Activated CD8-positive, alpha-beta memory T cell treated with anti-CD3 and anti-CD28 coated beads, Interleukin-2, amount 50 U/mL, for 48 hours (primary cell): ENCODE measurements at regions not wholly inside any gene's neighbourhood (a gene's known extent, or its start where the extent isn't known, plus 50 kb on each side); places are given as distances from the start of the nearest gene placed in this dataset.
"Not testable (repeated sequence)": the region's sequence is repeated elsewhere in the genome, so short reads cannot be mapped to it uniquely, and the experiment has no call there.

Source experiments
- DNase-seq: peaks from one replicate; pipeline ENCODE4 v3.0.0-alpha.2; 2020

DNA sequence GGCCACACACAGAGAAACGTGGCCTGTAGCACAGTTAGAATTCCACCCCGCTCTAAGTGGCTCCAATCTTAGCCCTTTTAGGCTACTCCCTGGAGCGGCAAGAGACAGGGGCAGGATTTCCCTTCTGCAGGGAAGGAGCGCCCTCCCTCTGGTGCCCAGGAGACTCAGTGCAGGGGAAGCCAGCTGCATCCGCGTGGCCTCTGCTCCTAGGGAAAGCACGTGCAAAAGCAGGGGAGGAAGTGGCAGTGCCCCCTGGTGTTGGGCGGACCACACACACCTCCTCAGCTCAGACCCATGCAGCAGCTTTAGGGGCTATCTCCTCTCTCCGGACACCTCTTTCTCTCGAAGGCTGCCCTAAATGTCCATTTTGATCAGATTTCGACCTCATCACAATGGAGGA is 50.0 kb downstream of the SPRING1 start:
- peak; percentile 67 for DNase-seq

DNA sequence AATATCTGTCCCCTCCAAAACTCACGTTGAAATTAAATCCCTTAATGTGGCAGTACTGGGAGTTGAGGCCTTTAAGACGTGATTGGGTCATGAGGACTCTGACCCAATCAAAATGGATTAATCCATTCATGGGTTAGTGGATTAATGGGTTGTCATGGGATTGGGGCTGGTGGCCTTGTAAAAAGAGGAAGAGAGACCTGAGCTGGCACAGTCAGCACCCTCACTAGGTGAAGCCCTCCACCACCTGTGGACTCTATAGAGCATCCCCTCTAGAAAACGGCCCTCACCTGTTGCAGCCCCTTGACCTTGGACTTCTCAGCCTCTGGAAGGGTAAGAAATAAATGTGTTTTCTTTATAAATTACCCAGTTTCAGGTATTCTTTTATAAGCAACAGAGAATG is 53.0 kb downstream of the SPRING1 start:
- DNase-seq = no peak

DNA sequence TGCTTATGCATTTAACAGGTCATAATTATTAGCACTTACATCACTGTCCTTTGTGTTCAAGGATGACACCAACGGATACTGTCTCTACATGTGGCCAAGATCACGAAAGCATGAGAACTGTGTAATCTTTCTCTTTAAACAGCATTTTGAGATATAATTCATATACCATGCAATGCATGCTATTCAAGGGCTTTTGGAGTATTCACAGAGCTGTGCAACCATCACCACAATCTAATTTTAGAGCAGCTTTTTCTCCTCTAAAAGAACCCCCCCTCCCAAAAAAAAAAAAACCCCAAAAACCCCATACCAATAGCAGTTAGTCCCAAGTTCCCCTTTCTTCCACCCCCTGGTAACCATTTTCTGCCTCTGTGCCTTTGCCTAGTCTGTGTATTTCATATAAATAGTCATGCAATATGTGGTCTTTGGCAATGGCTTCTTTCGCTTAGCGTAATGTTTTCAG is 60.6 kb downstream of the SPRING1 start:
- no peak for DNase-seq

DNA sequence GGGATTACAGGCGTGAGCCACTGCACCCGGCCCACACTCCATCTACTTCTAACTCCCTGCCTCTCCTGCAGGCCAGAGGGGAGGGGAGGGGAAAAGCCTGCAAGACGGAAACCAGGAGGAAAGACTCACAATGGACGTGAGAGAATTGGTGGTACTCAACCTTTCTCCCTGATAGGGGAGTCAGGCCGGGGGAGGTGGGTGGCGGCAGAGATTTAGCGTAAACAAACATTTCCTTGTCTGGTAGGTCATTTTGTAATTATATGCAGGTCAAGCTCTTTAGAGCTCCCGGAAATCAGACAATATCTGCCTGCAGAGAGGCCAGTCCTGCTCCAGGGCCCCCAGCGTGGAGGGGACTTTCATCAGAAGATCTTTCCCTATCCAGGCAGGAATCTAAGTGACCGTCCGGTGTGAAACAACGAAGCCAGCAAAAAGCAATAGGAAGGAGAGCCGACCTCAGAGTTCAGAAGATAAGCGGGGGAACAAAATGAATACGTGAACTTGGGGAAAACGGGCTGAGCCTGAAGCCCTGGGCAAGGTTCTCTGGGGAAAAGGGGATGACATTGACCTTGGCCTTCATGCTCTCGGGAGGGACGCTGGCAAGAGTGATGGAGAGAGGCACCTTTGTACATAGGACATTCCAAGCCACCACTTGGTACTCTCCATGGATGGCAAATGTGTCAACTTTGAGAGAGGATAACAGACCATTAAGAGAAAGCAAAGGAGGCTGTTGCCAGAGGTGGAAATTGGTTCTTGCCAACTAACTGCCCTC is 62.3 kb downstream of the SPRING1 start:
- DNase-seq = no peak

DNA sequence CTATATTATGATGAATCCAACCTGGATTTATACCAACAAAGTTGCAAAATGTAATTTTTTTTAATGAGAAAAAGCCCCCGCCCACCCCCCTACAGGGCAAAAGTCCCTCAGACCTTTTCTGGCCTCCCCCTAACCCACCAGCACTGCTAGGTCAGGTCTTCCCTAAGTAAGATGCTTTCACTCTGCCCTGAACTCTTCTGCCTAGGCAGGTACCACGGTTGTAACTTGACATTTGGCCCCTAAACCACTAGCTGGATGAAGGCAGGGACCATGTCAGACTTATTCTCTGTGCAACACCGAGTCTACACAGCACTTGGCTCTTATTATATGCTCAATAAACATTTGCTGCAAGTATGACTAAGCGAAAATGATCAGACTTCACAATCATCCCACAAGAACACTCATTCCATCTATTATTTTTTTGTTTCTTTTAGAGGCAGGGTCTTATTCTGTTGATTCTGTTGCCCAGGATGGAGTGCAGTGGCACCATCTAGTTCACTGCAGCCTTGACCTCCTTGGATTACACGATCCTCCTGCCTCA is 63.2 kb downstream of the SPRING1 start:
- DNase-seq = no peak

DNA sequence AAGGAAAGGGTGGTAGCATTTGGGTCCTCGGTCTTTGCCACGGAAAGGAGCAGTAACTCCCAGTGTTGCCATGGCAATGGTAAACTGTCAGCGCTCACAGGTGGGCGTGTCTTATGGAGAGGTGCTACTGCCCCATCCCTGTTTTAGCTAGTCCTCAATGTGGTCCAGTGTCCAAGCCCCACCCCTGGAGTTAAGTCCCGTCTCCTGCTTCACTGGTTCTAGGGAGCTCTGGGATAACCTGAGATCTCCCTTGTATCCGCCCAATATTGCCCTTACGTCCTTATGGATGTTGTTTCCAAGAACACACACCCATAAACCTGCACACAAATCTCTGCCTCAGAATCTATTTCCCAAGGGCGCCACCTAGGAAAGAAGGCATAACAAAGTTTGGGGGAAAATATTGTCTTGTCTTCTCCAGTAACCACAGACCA is 64.2 kb downstream of the SPRING1 start:
- DNase-seq = no peak

DNA sequence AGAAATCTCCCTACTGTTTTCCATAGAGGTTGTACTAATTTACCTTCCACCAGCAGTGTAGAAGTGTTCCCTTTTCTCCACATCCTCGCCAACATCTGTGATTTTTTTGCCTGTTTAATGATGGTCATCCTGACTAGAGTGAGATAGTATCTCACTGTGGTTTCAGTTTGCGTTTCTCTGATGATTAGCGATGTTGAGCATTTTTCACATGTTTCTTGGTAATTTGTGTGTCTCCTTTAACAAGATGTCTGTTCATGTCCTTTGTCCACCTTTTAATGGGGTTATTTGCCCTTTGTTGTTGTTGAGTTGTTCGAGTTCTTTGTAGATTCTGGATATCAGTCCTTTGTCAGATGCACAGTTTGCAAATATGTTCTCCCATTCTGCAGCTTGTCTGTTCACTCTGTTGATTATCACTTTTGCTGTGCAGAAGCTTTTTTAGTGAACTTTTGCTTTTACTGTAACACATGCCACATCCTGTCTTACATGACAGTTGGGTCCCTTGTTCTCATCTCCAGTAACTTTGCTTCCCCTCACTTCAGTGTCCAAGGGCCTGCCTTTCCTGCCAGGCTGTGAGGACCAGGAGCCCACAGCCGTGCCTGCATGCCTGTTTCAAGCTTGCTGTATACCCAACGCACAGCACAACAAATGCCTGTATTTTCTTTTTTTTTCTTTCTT is 64.9 kb downstream of the SPRING1 start:
- no peak for DNase-seq

DNA sequence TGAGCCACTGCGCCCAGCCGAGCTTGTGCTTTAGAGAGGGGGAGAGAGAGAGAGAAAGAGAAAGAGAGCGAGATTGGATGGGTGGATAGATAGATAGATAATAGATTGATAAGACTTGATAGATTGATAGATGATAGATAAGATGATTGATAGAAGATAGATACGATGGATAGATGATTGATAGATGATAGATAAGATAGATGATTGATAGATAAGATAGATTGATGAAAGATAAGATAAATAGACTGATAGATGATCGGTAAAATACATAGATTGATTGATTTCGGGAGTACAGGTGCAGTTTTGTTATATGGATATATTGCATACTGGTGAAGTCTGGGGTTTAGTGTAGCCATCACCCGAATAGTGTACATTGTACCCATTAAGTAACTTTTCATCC is 65.9 kb downstream of the SPRING1 start:
- DNase-seq = no peak

DNA sequence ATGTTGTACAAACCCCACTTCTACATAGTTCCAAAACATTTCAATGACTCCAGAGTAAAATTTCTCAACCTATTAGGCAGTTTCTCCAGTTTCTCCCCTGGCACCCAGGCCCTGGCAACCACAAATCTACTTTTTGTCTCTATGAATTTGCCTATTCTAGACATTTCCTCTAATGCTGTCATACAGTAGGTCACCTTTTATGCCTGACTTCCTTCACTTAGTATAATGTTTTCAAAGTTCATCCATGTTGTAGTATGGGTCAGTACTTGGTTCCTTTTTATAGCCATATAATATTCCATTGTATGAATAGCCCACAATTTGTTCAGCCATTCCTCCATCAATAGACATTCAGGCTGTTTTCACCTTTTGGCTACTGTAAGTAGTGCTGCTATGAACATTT is 67.0 kb downstream of the SPRING1 start:
- DNase-seq = no peak

DNA sequence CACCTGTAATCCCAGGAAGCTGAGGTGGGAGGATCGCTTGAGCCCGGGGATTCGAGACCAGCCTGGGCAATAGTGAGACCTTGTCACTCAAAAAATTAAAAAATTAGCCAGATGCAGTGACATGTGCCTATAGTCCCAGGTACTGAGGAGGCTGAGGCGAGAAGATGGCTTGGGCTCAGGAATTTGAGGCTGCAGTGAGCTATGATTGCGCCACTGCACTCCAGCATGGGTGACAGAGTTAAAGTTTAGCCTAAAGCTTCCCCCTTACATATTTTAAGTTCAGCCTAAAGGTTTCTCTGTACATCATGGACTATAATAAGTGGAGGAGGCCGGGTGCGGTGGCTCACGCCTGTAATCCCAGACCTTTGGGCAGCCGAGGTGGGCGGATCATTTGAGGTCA is 70.1 kb downstream of the SPRING1 start:
- no peak for DNase-seq

DNA sequence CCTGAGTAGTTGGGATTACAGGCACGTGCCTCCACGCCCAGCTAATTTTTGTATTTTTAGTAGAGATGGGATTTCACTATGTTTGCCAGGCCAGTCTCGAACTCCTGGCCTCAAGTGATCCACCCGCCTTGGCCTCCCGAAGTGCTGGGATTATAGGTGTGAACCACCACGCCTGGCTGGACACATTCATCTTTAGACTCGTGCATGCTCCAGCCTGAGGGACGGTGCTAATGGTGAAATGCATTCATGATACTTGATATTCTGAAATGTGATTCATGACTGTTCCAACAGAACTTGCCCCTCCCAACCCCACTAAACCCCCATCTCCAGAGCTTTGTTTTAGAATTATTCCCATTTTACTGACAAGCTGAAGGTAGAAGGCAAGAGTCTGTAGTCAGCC is 71.0 kb downstream of the SPRING1 start:
- not testable (repeated sequence) for DNase-seq

DNA sequence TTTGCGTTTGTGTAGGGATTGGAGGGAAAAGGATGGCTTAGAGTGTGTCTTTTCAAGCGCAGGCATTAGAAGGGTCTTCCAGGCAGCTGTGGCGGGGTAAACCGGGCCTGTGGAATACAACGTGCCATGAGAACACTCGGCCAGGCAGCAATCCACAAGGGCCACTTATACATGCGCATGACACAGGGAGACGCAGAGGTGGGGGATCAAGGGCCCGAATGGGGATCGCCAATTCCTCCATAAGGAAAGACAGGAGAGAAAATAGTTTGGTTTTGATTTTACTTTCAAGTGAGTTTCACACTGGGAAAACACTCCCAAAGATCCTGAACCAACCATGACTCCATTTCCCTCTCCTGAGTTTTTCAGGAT is 71.6 kb downstream of the SPRING1 start:
- no peak for DNase-seq

DNA sequence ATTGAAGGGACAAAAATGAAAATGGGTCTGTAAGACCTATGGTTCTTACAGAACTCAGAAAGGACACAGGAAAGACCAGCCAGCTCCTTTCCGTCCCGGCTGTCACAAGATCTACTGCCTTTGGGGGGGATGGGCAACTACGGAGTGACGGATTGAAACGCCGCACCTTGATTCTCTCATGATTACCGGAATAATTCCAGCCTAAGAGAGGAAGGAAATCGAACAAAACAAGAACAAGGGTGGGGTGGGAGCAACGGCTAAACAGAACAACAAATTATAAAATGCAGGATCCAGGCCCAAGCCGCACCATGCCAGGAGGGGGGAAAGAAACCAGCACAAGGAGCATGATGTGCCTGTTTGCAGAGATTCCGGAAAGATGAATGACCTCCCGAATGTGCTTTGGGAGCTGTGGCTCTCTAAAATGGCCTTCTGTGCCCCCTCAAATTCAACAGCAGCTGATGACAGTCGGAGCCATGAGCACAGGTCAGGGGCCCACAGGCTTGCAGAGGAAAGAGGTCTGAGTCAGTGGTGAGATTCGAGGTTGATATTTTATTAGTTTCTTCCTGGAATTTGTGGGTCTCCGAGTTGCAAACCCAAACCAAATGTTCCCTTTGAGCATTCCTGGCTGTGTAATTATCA is 72.1 kb downstream of the SPRING1 start:
- DNase-seq = no peak

DNA sequence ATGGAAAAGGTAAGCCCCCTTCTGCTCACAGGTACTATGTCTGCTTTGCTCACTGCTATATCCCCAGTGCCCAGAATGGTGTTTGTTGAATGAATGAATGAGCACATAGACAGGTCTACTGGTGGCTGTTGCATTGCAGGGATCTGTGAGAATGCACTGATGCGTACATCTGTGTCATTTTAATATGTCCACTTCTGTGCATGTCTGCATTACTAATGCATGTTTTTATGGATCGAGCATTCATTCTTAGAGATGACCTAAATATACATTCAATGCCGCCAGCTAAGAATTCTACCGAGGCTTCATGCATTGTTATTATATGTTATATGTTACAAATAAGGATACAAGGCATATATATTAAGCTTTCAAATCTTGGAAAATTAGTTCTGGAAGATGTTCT is 73.8 kb downstream of the SPRING1 start:
- DNase-seq = no peak

DNA sequence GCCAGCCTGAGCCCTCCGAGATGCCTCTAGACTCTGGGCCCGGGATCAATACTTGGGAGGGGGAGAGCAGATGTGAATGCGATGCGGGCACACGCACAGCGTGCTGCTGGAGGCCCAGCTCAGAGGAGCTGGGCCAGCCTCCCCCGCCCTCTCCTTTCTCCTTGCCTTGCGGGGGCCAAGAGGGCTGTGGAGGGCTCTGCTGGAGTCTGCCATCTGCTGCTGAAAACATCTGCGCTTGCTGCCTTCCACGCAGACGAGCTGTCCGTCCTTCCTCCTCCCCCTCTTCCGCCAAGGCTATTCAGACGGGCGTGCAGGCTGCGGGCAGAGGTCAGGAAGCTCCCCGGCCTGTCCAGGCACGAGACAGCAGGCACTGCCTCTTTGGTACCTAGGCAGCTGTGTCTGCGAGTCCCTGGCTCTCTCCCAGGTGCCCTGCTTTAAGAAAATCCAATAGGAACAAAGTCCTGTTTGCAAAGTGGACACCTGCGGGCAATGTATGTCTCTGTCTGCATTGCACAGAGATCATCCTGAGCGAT is 75.2 kb downstream of the SPRING1 start:
- no peak for DNase-seq

DNA sequence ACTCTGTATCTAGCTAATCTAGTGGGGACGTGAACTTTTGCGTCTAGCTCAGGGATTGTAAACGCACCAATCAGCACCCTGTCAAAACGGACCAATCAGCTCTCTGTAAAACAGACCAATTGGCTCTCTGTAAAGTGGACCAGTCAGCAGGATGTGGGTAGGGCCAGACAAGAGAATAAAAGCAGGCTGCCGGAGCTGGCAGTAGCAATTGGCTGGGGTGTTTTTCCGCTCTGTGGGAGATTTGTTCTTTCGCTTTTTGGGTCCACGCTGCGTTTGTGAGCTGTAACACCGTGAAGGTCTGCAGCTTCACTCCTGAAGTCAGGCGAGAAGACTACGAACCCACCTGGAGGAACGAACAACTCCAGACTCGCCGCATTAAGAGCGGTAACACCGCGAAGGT is 76.5 kb downstream of the SPRING1 start:
- no peak for DNase-seq

DNA sequence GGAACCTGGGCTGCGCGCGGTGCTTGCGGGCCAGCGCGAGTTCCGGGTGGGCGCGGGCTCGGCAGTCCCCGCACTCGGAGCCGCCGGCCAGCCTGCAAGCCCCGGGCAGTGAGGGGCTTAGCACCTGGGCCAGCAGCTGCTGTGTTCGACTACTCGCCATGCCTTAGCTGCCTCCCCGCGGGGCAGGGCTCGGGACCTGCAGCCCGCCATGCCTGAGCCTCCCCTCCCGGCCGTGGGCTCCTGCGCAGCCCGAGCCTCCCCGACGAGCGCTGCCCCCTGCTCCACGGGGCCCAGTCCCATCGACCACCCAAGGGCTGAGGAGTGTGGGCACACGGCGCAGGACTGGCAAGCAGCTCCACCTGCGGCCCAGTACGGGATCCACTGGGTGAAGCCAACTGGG is 77.1 kb downstream of the SPRING1 start:
- DNase-seq = not testable (repeated sequence)

DNA sequence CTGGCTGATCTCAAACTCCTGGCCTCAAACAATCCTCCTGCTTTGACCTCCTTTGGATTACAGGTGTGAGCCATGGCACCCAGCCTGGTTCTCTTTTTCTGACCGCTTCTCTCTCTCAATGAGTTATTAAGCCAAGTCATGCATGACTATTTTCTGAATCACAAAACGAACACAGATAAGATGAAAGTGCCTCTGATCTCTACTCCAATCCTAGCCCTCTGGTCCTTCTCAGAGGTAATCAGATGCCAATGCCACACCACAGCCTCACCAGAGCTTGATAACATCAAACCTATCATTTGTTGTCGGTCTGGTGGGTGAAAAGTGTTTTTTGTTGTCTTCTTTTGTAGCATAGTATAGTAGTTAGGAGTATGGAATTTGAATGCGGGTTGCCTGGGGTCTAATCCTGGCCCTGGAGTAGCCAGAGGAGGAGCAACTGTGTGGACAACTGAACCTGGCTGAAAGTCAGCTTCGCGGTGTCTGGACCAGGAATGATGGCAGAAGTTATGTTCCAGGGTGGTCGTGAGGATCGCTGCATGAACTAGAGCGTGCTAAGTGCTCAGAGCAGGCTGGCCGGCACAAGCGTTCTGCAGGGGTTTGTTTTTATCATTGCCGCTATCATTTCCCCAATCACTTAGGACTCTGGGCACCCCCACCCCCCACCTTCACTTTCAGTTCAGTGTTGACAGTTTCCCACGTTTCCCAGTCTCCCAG is 77.9 kb downstream of the SPRING1 start:
- no peak for DNase-seq

DNA sequence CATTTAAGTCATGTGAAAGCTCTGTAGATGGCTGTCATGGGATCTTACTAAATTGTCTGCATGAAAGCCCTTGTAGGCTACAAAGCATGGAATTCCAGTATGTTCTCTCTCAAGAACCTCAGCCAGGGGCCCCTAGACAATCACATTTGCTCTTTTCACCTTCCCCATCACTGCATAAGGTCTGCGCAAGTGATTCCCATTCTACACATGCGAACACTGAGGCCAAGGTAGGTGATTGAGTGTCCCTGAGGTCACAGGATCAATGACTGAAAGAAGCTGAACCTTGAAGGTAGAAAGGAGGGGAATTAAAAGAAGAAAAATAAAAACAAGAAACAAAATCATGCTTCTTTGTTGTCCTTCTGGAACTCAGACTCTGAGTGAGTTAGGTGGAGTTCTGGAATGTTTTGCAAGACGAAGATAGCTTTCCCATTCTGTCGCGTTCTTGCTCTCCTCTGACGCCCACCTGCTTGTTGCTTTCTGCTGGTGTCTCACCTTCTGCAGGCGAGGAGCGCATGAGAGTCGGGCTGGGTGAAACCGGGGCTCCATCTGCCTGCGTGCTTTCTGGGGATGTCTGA is 79.9 kb downstream of the SPRING1 start:
- no peak for DNase-seq

DNA sequence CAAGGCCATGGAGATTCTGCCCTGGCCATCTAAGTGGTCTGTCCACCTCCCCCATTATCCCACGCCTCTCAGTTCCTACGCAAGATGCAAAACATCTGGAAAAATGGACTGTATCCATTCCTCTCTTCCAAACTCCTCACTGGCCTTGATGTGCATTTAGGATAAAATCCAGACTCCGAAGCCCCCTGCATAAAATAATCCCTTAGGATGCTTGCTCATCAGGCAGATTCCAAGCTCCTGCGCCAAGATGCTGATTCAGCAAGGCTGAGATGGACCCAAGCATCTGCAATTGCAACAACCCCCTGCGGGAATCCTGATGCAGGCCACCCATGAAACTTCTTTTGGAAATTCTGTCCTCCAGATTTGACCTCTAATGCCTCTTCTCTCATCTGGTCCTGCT is 81.6 kb downstream of the SPRING1 start:
- DNase-seq = no peak

DNA sequence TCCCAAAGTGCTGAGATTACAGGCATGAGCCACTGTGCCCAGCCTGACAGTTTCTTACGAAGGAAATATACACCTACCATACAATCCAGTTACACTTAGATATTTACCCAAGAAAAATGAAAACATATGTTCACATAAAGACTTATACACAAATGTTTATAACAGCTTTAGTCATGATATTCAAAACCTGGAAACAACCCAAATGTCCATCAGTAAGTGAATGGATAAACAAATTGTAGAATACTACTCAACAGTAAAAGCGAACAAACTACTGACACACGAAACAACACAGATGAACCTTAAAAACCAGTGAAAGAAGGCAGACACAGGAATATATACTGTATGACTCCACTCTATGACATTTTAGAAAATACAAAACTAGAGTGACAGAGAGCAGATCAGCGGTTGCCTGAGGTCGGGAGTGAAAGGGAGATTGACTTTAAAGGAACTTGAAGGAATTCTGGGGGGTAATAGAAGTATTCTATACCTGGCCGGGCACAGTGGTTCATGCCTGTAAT is 83.6 kb downstream of the SPRING1 start:
- no peak for DNase-seq

DNA sequence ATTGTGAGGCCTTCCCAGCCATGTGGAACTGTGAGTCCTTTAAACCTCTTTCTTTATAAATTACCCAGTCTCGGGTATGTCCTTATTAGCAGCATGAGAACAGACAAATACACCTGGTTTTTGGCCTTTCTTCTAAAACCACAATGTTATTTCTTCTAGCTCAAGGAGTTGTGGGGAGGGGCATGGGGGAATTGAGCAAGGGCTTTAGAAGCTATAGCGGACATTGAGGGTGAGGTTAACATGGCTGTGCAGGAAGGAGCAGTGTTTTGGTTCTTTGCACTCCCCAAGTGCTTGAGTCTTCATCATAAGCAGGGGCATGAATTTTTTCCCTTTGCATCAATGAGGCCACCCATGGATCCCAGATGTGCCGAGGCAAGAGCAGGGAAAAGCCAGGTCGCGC is 86.8 kb downstream of the SPRING1 start:
- DNase-seq = no peak
